H1 (cell line): ENCODE measurements at regions not wholly inside any gene's neighbourhood (a gene's known extent, or its start where the extent isn't known, plus 50 kb on each side); places are given as distances from the start of the nearest gene placed in this dataset.

Experiments used
- CTCF ChIA-PET: fragments of 300-600 bp; sonication (Branson Sonifier 250); formaldehyde crosslinking; loops from one replicate; lab custom pipeline; 2021; ENCODE audit not compliant: partially characterized antibody; lab: Charles Lee
- POLR2A ChIA-PET: fragments of 300-600 bp; sonication (Branson Sonifier 250); formaldehyde crosslinking; loops from one replicate; lab custom pipeline; 2021; ENCODE audit warnings: inconsistent platforms; ENCODE audit not compliant: partially characterized antibody; lab: Charles Lee
- DNase-seq, 2 experiments: peaks; one replicate each; pipeline versions ENCODE4 v3.0.0 to v3.0.0-alpha.2; 2010 to 2022; ENCODE audit warnings: low spot score in 2 of 2, low read depth in 1 of 2, mixed read lengths in 1 of 2
- FAIRE-seq: peaks from 2 replicates; lab custom pipeline; 2011; peaks lifted over from hg19 to GRCh38; lab: Jason Lieb, UNC
- H2AFZ ChIP-seq: 2 replicates; pipeline ENCODE4 v1.8.1; 2012; ENCODE audit warnings: low read length, inconsistent platforms
- H2AK5ac ChIP-seq: 2 replicates; pipeline ENCODE4 v1.6.1; 2013; ENCODE audit warnings: low read depth, low read length
- H2BK120ac ChIP-seq: replicated peaks from 2 replicates; pipeline ENCODE3; 2013; ENCODE audit warnings: low read depth, low read length, inconsistent platforms
- H2BK12ac ChIP-seq: 2 replicates; pipeline ENCODE4 v1.6.1; 2013; ENCODE audit warnings: low read depth, low read length
- H2BK15ac ChIP-seq: 2 replicates; pipeline ENCODE4 v1.6.1; 2013; ENCODE audit warnings: low read length
- H2BK20ac ChIP-seq: 2 replicates; pipeline ENCODE4 v1.6.1; 2013; ENCODE audit warnings: low read length
- H2BK5ac ChIP-seq: 2 replicates; pipeline ENCODE4 v1.6.1; 2013; ENCODE audit warnings: low read depth, low read length
- H3K14ac ChIP-seq: 2 replicates; pipeline ENCODE4 v1.6.1; 2013; ENCODE audit warnings: inconsistent platforms; ENCODE audit not compliant: insufficient read length
- H3K18ac ChIP-seq: 2 replicates; pipeline ENCODE4 v1.6.1; 2013; ENCODE audit warnings: low read length; ENCODE audit errors: extremely low read depth
- H3K23ac ChIP-seq: 2 replicates; pipeline ENCODE4 v1.6.1; 2013; ENCODE audit warnings: inconsistent platforms; ENCODE audit not compliant: insufficient read length
- H3K23me2 ChIP-seq: 2 replicates; pipeline ENCODE4 v1.6.1; 2013; ENCODE audit warnings: low read depth, low read length
- H3K27ac ChIP-seq: 2 replicates; pipeline ENCODE4 v1.6.1; 2011; ENCODE audit warnings: low read depth, low read length, inconsistent platforms
- H3K27me3 ChIP-seq, 4 experiments: replicated peaks in 1 of 4; 1 replicate in 1 of 4; 2 replicates in 3 of 4; pipeline versions ENCODE4 v1.6.1 to v1.8.1; 2011 to 2013; ENCODE audit warnings: low read length in 3 of 4, mild to moderate bottlenecking in 3 of 4, inconsistent platforms in 2 of 4, mixed read lengths in 2 of 4, moderate library complexity in 1 of 4; ENCODE audit not compliant: control insufficient read depth in 3 of 4, insufficient read depth in 3 of 4; ENCODE audit errors: extremely low read depth in 1 of 4
- H3K36me3 ChIP-seq, 4 experiments: 2 replicates each; pipeline versions ENCODE4 v1.6.1 to v1.8.1; 2011 to 2013; ENCODE audit warnings: mild to moderate bottlenecking in 4 of 4, low read length in 3 of 4, moderate library complexity in 2 of 4, control low read depth in 1 of 4, inconsistent platforms in 1 of 4; ENCODE audit not compliant: insufficient read depth in 4 of 4, control insufficient read depth in 2 of 4
- H3K4ac ChIP-seq: replicated peaks from 2 replicates; pipeline ENCODE3; 2013; ENCODE audit warnings: low read length, low read depth, mixed read lengths, inconsistent platforms; ENCODE audit not compliant: insufficient read length
- H3K4me1 ChIP-seq, 4 experiments: replicated peaks in 1 of 4; 1 replicate in 1 of 4; 2 replicates in 3 of 4; pipeline versions ENCODE4 v1.6.1 to v1.8.1; 2011 to 2013; ENCODE audit warnings: low read length in 3 of 4, inconsistent platforms in 2 of 4, mixed read lengths in 1 of 4; ENCODE audit not compliant: insufficient read depth in 4 of 4, control insufficient read depth in 3 of 4
- H3K4me2 ChIP-seq, 2 experiments: 2 replicates each; pipeline versions ENCODE4 v1.6.1 to v1.8.1; 2011 to 2013; ENCODE audit warnings: low read depth in 2 of 2, low read length in 2 of 2, control low read depth in 1 of 2, inconsistent platforms in 1 of 2, mild to moderate bottlenecking in 1 of 2; ENCODE audit not compliant: insufficient read depth in 1 of 2
- H3K4me3 ChIP-seq, 4 experiments: fragments of 200-600, 300-600 bp in 1 of 4; sonication (generic), shearing (Covaris generic), sonication (Bioruptor Twin) in 1 of 4; 2 replicates each; pipeline versions ENCODE4 v1.5.1 to v1.8.1; 2011 to 2016; ENCODE audit warnings: low read length in 4 of 4, low read depth in 3 of 4, control low read depth in 2 of 4, inconsistent platforms in 2 of 4, mild to moderate bottlenecking in 2 of 4, mixed read lengths in 1 of 4, moderate library complexity in 1 of 4; ENCODE audit not compliant: insufficient read depth in 2 of 4; ENCODE audit errors: extremely low read depth in 1 of 4
- H3K56ac ChIP-seq: replicated peaks from 2 replicates; pipeline ENCODE3; 2013; ENCODE audit warnings: low read depth, mild to moderate bottlenecking, mixed read lengths, low read length, inconsistent platforms; ENCODE audit not compliant: insufficient read length
- H3K79me1 ChIP-seq: 2 replicates; pipeline ENCODE4 v1.6.1; 2013; ENCODE audit warnings: low read depth, low read length, control low read depth
- H3K79me2 ChIP-seq, 2 experiments: 2 replicates each; pipeline versions ENCODE4 v1.6.1 to v1.8.1; 2012 to 2013; ENCODE audit warnings: low read length in 2 of 2, mild to moderate bottlenecking in 2 of 2, inconsistent platforms in 1 of 2; ENCODE audit not compliant: insufficient read depth in 2 of 2, control insufficient read depth in 1 of 2
- H3K9ac ChIP-seq, 4 experiments: replicated peaks in 1 of 4; 1 replicate in 1 of 4; 2 replicates in 3 of 4; pipeline versions ENCODE4 v1.6.1 to v1.8.1; 2011 to 2013; ENCODE audit warnings: low read depth in 3 of 4, low read length in 3 of 4, control low read depth in 2 of 4, mild to moderate bottlenecking in 2 of 4, moderate library complexity in 2 of 4, inconsistent platforms in 1 of 4; ENCODE audit errors: extremely low read depth in 1 of 4
- H3K9me3 ChIP-seq, 2 experiments: 2 replicates each; pipeline versions ENCODE4 v1.6.1 to v1.8.1; 2012 to 2013; ENCODE audit warnings: mild to moderate bottlenecking in 2 of 2, moderate library complexity in 2 of 2, control low read depth in 1 of 2, inconsistent platforms in 1 of 2, low read depth in 1 of 2, low read length in 1 of 2, mixed read lengths in 1 of 2; ENCODE audit not compliant: insufficient read depth in 2 of 2
- H4K20me1 ChIP-seq, 2 experiments: replicated peaks in 1 of 2; 2 replicates each; pipeline versions ENCODE3 to v1.8.1; 2011 to 2013; ENCODE audit warnings: inconsistent platforms in 2 of 2, low read length in 2 of 2, mild to moderate bottlenecking in 1 of 2; ENCODE audit not compliant: insufficient read depth in 2 of 2, control insufficient read depth in 1 of 2
- H4K5ac ChIP-seq: 2 replicates; pipeline ENCODE4 v1.6.1; 2013; ENCODE audit warnings: low read length, low read depth, mixed read lengths, inconsistent platforms; ENCODE audit not compliant: insufficient read length
- H4K8ac ChIP-seq: 2 replicates; pipeline ENCODE4 v1.8.0; 2013; ENCODE audit warnings: mild to moderate bottlenecking, moderate library complexity, low read length, inconsistent platforms; ENCODE audit not compliant: insufficient read depth; ENCODE audit errors: extremely low read depth
- H4K91ac ChIP-seq: replicated peaks from 2 replicates; pipeline ENCODE3; 2013; ENCODE audit warnings: low read length, mixed read lengths, inconsistent platforms; ENCODE audit not compliant: insufficient read length
- CBX8 ChIP-seq: fragments of 300-800, 300-1000 bp; sonication (generic); IDR thresholded peaks from 2 replicates; pipeline ENCODE4 v1.7.1; 2016; ENCODE audit warnings: low read depth, low read length, borderline replicate concordance
- EGR1 ChIP-seq: IDR thresholded peaks from 2 replicates; pipeline ENCODE4 v1.6.1; 2011; ENCODE audit warnings: low read depth, low read length, borderline replicate concordance
- JUN ChIP-seq: IDR thresholded peaks from 2 replicates; pipeline ENCODE4 v1.6.1; 2011; ENCODE audit warnings: low read depth, mild to moderate bottlenecking, improper control_type of control experiment, low read length
- KDM1A ChIP-seq: fragments of 200-600, 300-600 bp; sonication (generic); IDR thresholded peaks from 2 replicates; pipeline ENCODE4 v1.7.1; 2016; ENCODE audit warnings: mild to moderate bottlenecking, low read length, borderline replicate concordance
- KDM5A ChIP-seq: fragments of 200-600 bp; IDR thresholded peaks from 2 replicates; pipeline ENCODE4 v1.7.1; 2012; ENCODE audit warnings: mild to moderate bottlenecking, low read length, inconsistent platforms, mixed read lengths
- PHF8 ChIP-seq: fragments of 200-600 bp; sonication (generic); conservative IDR thresholded peaks from 2 replicates; pipeline ENCODE4 v1.7.1; 2012; ENCODE audit warnings: low read depth, mild to moderate bottlenecking, inconsistent platforms, low read length, moderate library complexity
- POLR2AphosphoS5 ChIP-seq: IDR thresholded peaks from 2 replicates; pipeline ENCODE4 v1.6.1; 2011; ENCODE audit warnings: low read depth, low read length
- RXRA ChIP-seq: IDR thresholded peaks from 2 replicates; pipeline ENCODE4 v1.6.1; 2011; ENCODE audit warnings: low read depth, mild to moderate bottlenecking, low read length, moderate library complexity; ENCODE audit not compliant: insufficient read depth
- SP2 ChIP-seq: IDR thresholded peaks from 2 replicates; pipeline ENCODE4 v1.6.1; 2012; ENCODE audit warnings: mild to moderate bottlenecking, low read length, inconsistent platforms
- SP4 ChIP-seq: IDR thresholded peaks from 2 replicates; pipeline ENCODE4 v1.6.1; 2012; ENCODE audit warnings: low read length, inconsistent platforms
- TAF7 ChIP-seq: optimal IDR thresholded peaks from 2 replicates; pipeline ENCODE3; 2011; ENCODE audit warnings: low read depth, mild to moderate bottlenecking, inconsistent platforms, low read length, moderate library complexity, borderline replicate concordance
- YY1 ChIP-seq: IDR thresholded peaks from 2 replicates; pipeline ENCODE4 v1.6.1; 2011; ENCODE audit warnings: low read depth, mild to moderate bottlenecking, low read length
- ZNF274 ChIP-seq: IDR thresholded peaks from 2 replicates; pipeline ENCODE4 v1.7.0; 2012; ENCODE audit warnings: low read length, borderline replicate concordance; ENCODE audit errors: extremely low read depth
- WGBS, 2 experiments: shearing (Covaris generic) in 1 of 2; methylation state at CpG; one replicate each; pipeline versions ENCODE4 v1.1.6 to v1.1.7; 2013 to 2015; ENCODE audit warnings: low lambda C conversion rate in 2 of 2, mixed read lengths in 2 of 2, inconsistent platforms in 1 of 2, low coverage in 1 of 2, missing lambda C conversion rate in 1 of 2; ENCODE audit not compliant: insufficient replicate concordance in 2 of 2, insufficient coverage in 1 of 2, insufficient read length in 1 of 2; ENCODE audit errors: extremely low coverage in 1 of 2, missing lambda C conversion rate in 1 of 2; 5-methylcytosine and 5-hydroxymethylcytosine counted together
- TF ChIP-seq, protein P1 (sequence below): IDR thresholded peaks from 2 replicates; pipeline ENCODE4 v1.6.1; 2011; ENCODE audit warnings: low read length, improper control_type of control experiment

DNA sequence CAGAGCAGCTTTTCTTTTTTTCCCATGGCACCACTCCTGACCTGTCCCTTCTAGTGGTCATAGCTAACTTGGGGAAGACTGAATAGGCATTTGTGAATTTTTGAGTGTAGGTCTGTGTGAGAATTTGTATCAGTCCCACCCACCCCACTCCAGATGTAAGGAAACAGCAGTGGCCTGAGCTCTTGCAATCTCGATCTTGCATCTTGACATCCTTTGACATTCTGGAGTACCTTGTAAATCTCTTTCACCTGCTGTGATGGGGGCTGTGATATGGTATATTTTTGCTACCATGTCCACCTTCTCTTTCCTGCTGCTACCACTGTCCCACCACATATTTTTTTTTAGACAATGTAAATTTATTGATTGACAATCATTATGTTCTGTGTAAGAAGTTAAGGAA is 289.3 kb downstream of the MAP2K6 start:
- no peak overlapping the region for H4K5ac ChIP-seq
- H3K27me3 ChIP-seq: no peaks in the 10 kb centered on the region
- WGBS, 2 experiments: 88% methylated on average over 1 of the region's 1 CpG; no CpG with 5 or more reads in 1 of the 2 experiments
- H2BK5ac ChIP-seq: no peak overlapping the region
- no peaks in the 10 kb centered on the region; a peak in 1 of 8 replicates for H3K36me3 ChIP-seq
- no peak overlapping the region for H3K27ac ChIP-seq
- H3K9ac ChIP-seq: no peak overlapping the region
- no peak overlapping the region for H2BK20ac ChIP-seq
- no peaks in the 10 kb centered on the region; a peak in 3 of 4 replicates for H3K9me3 ChIP-seq
- DNase-seq: no peak
- H2BK12ac ChIP-seq: no peak overlapping the region
- H3K56ac ChIP-seq: no peak overlapping the region
- H4K8ac ChIP-seq: no peak overlapping the region
- no peak overlapping the region for H3K4me3 ChIP-seq
- H3K18ac ChIP-seq: no peak overlapping the region
- H3K79me2 ChIP-seq: no peaks in the 10 kb centered on the region
- no peak overlapping the region for H2BK15ac ChIP-seq
- no peaks in the 10 kb centered on the region for H3K79me1 ChIP-seq
- H4K91ac ChIP-seq: no peak overlapping the region
- CTCF ChIA-PET: interaction anchor here (1.3 to 1.4 kb wide), 2 partner anchors 15 to 97 kb away, joined by 3 read pairs; no protein-coding TSS in a partner anchor
- H3K4me2 ChIP-seq: no peak overlapping the region
- no peak overlapping the region for H2BK120ac ChIP-seq
- no peak overlapping the region for H3K4ac ChIP-seq
- no peak for FAIRE-seq
- no peak overlapping the region for H3K14ac ChIP-seq
- H2AK5ac ChIP-seq: no peak overlapping the region
- POLR2A ChIA-PET: no interaction called here
- no peak overlapping the region for H2AFZ ChIP-seq
- H3K23me2 ChIP-seq: no peaks in the 10 kb centered on the region
- H3K23ac ChIP-seq: no peak overlapping the region
- no peaks in the 10 kb centered on the region for H3K4me1 ChIP-seq
- no peaks in the 10 kb centered on the region for H4K20me1 ChIP-seq
- TF ChIP-seq EGR1 (no peak), POLR2AphosphoS5 (no peak), KDM5A (no peak), YY1 (no peak), RXRA (no peak), SP2 (no peak), SP4 (no peak), JUN (no peak), CBX8 (no peak), TAF7 (no peak), KDM1A (no peak), PHF8 (no peak), ZNF274 (no peak)
- TF ChIP-seq, protein P1, sequence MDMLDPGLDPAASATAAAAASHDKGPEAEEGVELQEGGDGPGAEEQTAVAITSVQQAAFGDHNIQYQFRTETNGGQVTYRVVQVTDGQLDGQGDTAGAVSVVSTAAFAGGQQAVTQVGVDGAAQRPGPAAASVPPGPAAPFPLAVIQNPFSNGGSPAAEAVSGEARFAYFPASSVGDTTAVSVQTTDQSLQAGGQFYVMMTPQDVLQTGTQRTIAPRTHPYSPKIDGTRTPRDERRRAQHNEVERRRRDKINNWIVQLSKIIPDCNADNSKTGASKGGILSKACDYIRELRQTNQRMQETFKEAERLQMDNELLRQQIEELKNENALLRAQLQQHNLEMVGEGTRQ: no peak
